Ishikawa (cell line): ENCODE measurements at regions not wholly inside any gene's neighbourhood (a gene's known extent, or its start where the extent isn't known, plus 50 kb on each side); places are given as distances from the start of the nearest gene placed in this dataset.

Experiments
- CEBPB ChIP-seq: IDR thresholded peaks from 2 replicates; pipeline ENCODE4 v1.6.1; 2012
- CREB1 ChIP-seq: IDR thresholded peaks from 2 replicates; pipeline ENCODE4 v1.6.1; 2012; ENCODE audit warnings: low read depth
- EGR1 ChIP-seq: IDR thresholded peaks from 2 replicates; pipeline ENCODE4 v1.6.1; 2012
- EP300 ChIP-seq: IDR thresholded peaks from 2 replicates; pipeline ENCODE4 v1.6.1; 2012; ENCODE audit warnings: borderline replicate concordance
- FOXM1 ChIP-seq: IDR thresholded peaks from 2 replicates; pipeline ENCODE4 v1.6.1; 2012; ENCODE audit warnings: low read depth, borderline replicate concordance
- MAX ChIP-seq: IDR thresholded peaks from 2 replicates; pipeline ENCODE4 v1.6.1; 2012
- NFIC ChIP-seq: IDR thresholded peaks from 2 replicates; pipeline ENCODE4 v1.6.1; 2012
- RAD21 ChIP-seq: IDR thresholded peaks from 2 replicates; pipeline ENCODE4 v1.6.1; 2012; ENCODE audit warnings: low read depth
- REST ChIP-seq: IDR thresholded peaks from 2 replicates; pipeline ENCODE4 v1.6.1; 2012; ENCODE audit warnings: low read depth, mild to moderate bottlenecking
- TAF1 ChIP-seq: IDR thresholded peaks from 2 replicates; pipeline ENCODE4 v1.6.1; 2012; ENCODE audit warnings: low read depth, mild to moderate bottlenecking
- TCF12 ChIP-seq: IDR thresholded peaks from 2 replicates; pipeline ENCODE4 v1.6.1; 2012; ENCODE audit warnings: low read depth
- TEAD4 ChIP-seq: IDR thresholded peaks from 2 replicates; pipeline ENCODE4 v1.6.1; 2012
- USF1 ChIP-seq: IDR thresholded peaks from 2 replicates; pipeline ENCODE4 v1.6.1; 2012
- YY1 ChIP-seq: IDR thresholded peaks from 2 replicates; pipeline ENCODE4 v1.6.1; 2012; ENCODE audit warnings: low read depth
- ZBTB7A ChIP-seq: IDR thresholded peaks from 2 replicates; pipeline ENCODE4 v1.6.1; 2012; ENCODE audit warnings: low read depth

GRCh38 chr20:57920971-57921370, 211.2 kb upstream of the PMEPA1 start:
- TF ChIP-seq CEBPB = no peak
- TF ChIP-seq REST = no peak
- no peak for TF ChIP-seq EGR1

GRCh38 chr20:57919049-57919448, 209.2 kb upstream of the PMEPA1 start:
- TF ChIP-seq MAX (no peak), CEBPB (no peak)

- no peak for TF ChIP-seq NFIC
- no peak for TF ChIP-seq RAD21
- TF ChIP-seq REST = no peak
- TF ChIP-seq MAX = no peak
- no peak for TF ChIP-seq FOXM1
- no peak for TF ChIP-seq YY1
- no peak for TF ChIP-seq CEBPB
Measured at GRCh38 chr20:57918551-57918950, 208.7 kb upstream of the PMEPA1 start.

- TF ChIP-seq TAF1 (no peak), TEAD4 (no peak), FOXM1 (no peak), CEBPB (no peak), RAD21 (no peak), YY1 (no peak), CREB1 (no peak), EP300 (no peak), EGR1 (no peak), NFIC (no peak), MAX (no peak)
Measured at GRCh38 chr20:57914205-57914604, 204.4 kb upstream of the PMEPA1 start.

GRCh38 chr20:57913156-57913930, 203.5 kb upstream of the PMEPA1 start:
- TF ChIP-seq EGR1 (no peak), REST (no peak), USF1 (no peak), CEBPB (no peak), EP300 (no peak), TCF12 (no peak), NFIC (no peak), CREB1 (no peak), FOXM1 (no peak), YY1 (no peak)

GRCh38 chr20:57912227-57912582, 202.4 kb upstream of the PMEPA1 start:
- TF ChIP-seq MAX = no peak
- TF ChIP-seq ZBTB7A = no peak
- TF ChIP-seq REST = no peak
- no peak for TF ChIP-seq TAF1
- TF ChIP-seq USF1 = no peak
- TF ChIP-seq CREB1 = no peak
- no peak for TF ChIP-seq CEBPB
- no peak for TF ChIP-seq TEAD4
- TF ChIP-seq TCF12 = no peak
- no peak for TF ChIP-seq EP300
- no peak for TF ChIP-seq YY1
- TF ChIP-seq NFIC = no peak
- no peak for TF ChIP-seq FOXM1
- TF ChIP-seq EGR1 = no peak
- TF ChIP-seq RAD21 = no peak
